GM12864 (cell line): ENCODE measurements at regions not wholly inside any gene's neighbourhood (a gene's known extent, or its start where the extent isn't known, plus 50 kb on each side); places are given as distances from the start of the nearest gene placed in this dataset.

Source experiments
- DNase-seq: peaks from one replicate; pipeline ENCODE4 v3.0.0-alpha.2; 2011; ENCODE audit warnings: low read depth
- H3K4me3 ChIP-seq: 2 replicates; pipeline ENCODE4 v1.5.1; 2011; ENCODE audit warnings: mild to moderate bottlenecking, low read depth, low read length, control low read depth
- CTCF ChIP-seq: IDR thresholded peaks from 2 replicates; pipeline ENCODE4 v1.5.1; 2011; ENCODE audit warnings: low read depth, mild to moderate bottlenecking, moderate library complexity, low read length, control low read depth, inconsistent platforms; ENCODE audit errors: missing control alignments

- H3K4me3 ChIP-seq: no peak overlapping the region
- DNase-seq: no peak
- TF ChIP-seq CTCF: no peak
These were observed 462.6 kb downstream of the ENC1 start for GRCh38 chr5:74177961-74178360.

- no peak overlapping the region for H3K4me3 ChIP-seq
- no peak for DNase-seq
- no peak for TF ChIP-seq CTCF
These were observed 466.2 kb downstream of the ENC1 start for GRCh38 chr5:74174366-74174765.

- no peak for TF ChIP-seq CTCF
- DNase-seq: no peak
- H3K4me3 ChIP-seq: no peak overlapping the region
These were observed 466.9 kb downstream of the ENC1 start for GRCh38 chr5:74173665-74174064.

GRCh38 chr5:74173241-74173640, 467.3 kb downstream of the ENC1 start:
- DNase-seq: no peak
- TF ChIP-seq CTCF: no peak
- no peak overlapping the region for H3K4me3 ChIP-seq

GRCh38 chr5:74169701-74170100, 470.8 kb downstream of the ENC1 start:
- no peak overlapping the region for H3K4me3 ChIP-seq
- DNase-seq: no peak
- no peak for TF ChIP-seq CTCF

GRCh38 chr5:74167930-74168315, 472.6 kb downstream of the ENC1 start:
- no peak overlapping the region for H3K4me3 ChIP-seq
- DNase-seq: no peak
- no peak for TF ChIP-seq CTCF

GRCh38 chr5:74167206-74167929, 473.2 kb downstream of the ENC1 start:
- no peak overlapping the region for H3K4me3 ChIP-seq
- no peak for TF ChIP-seq CTCF

More at GRCh38 chr5:74167206-74167929, 473.2 kb downstream of the ENC1 start:
- no peak for DNase-seq
